IMR-90 (cell line): ENCODE measurements at regions not wholly inside any gene's neighbourhood (a gene's known extent, or its start where the extent isn't known, plus 50 kb on each side); places are given as distances from the start of the nearest gene placed in this dataset.

Source experiments
- ATAC-seq: fragments of 200-7000 bp; cut with Tn5 transposase; 2 replicates; pipeline ENCODE4 v1.9.1; 2020; ENCODE audit warnings: low read depth, mild to moderate bottlenecking, moderate library complexity
- BruUV-seq: library from RNA; stranded (reverse); fragments of 400-500 nt; replicated peaks from 2 replicates; lab custom pipeline; 2021; lab: Mats Ljungman, UMichigan
- CTCF ChIA-PET: fragments of 300-600 bp; formaldehyde crosslinking; extraction: SDS; loops from one replicate; lab custom pipeline; 2021; ENCODE audit warnings: antibody characterized with exemption; lab: Yijun Ruan, JAX
- POLR2A ChIA-PET: fragments of 300-600 bp; sonication (Branson Sonifier 250); formaldehyde crosslinking; loops from one replicate; lab custom pipeline; 2022; ENCODE audit warnings: antibody characterized with exemption; ENCODE audit not compliant: unreplicated experiment; lab: Charles Lee
- DNase-seq: peaks from one replicate; pipeline ENCODE4 v3.0.0; 2013
- H2AFZ ChIP-seq: replicated peaks from 2 replicates; pipeline ENCODE3; 2013; ENCODE audit warnings: low read length, mild to moderate bottlenecking; ENCODE audit not compliant: poor library complexity
- H2AK5ac ChIP-seq: 2 replicates; pipeline ENCODE4 v1.6.1; 2013; ENCODE audit warnings: low read depth, low read length, inconsistent platforms
- H2AK9ac ChIP-seq: replicated peaks from 2 replicates; pipeline ENCODE3; 2013; ENCODE audit warnings: mild to moderate bottlenecking, low read depth, low read length, moderate library complexity; ENCODE audit not compliant: poor library complexity
- H2BK120ac ChIP-seq: 2 replicates; pipeline ENCODE4 v1.6.1; 2013; ENCODE audit warnings: low read depth, low read length, inconsistent platforms
- H2BK15ac ChIP-seq: 3 replicates; pipeline ENCODE4 v1.6.1; 2013; ENCODE audit warnings: low read depth, low read length, inconsistent platforms
- H2BK20ac ChIP-seq: 2 replicates; pipeline ENCODE4 v1.6.1; 2013; ENCODE audit warnings: low read depth, mild to moderate bottlenecking, inconsistent platforms, low read length, moderate library complexity
- H2BK5ac ChIP-seq: 2 replicates; pipeline ENCODE4 v1.6.1; 2013; ENCODE audit warnings: mild to moderate bottlenecking, low read depth, low read length, inconsistent platforms; ENCODE audit not compliant: poor library complexity, severe bottlenecking
- H3K14ac ChIP-seq: replicated peaks from 2 replicates; pipeline ENCODE4 v1.6.1; 2013; ENCODE audit warnings: low read depth, low read length, inconsistent platforms
- H3K18ac ChIP-seq: 2 replicates; pipeline ENCODE4 v1.6.1; 2013; ENCODE audit warnings: low read depth, low read length, control low read depth
- H3K23ac ChIP-seq: 2 replicates; pipeline ENCODE4 v1.6.1; 2013; ENCODE audit warnings: low read depth, low read length, inconsistent platforms
- H3K27ac ChIP-seq: 2 replicates; pipeline ENCODE4 v1.5.1; 2013; ENCODE audit warnings: mild to moderate bottlenecking, control low read depth, low read length; ENCODE audit not compliant: insufficient read depth
- H3K27me3 ChIP-seq: 2 replicates; pipeline ENCODE4 v1.6.1; 2013; ENCODE audit warnings: low read length; ENCODE audit not compliant: control insufficient read depth, insufficient read depth
- H3K36me3 ChIP-seq: 2 replicates; pipeline ENCODE4 v1.6.1; 2013; ENCODE audit warnings: low read length, mixed read lengths; ENCODE audit not compliant: control insufficient read depth, insufficient read depth
- H3K4ac ChIP-seq: 2 replicates; pipeline ENCODE4 v1.6.1; 2013; ENCODE audit warnings: low read depth, low read length, inconsistent platforms
- H3K4me1 ChIP-seq: 2 replicates; pipeline ENCODE4 v1.6.1; 2013; ENCODE audit warnings: low read length, mixed read lengths; ENCODE audit not compliant: control insufficient read depth, insufficient read depth
- H3K4me2 ChIP-seq: 2 replicates; pipeline ENCODE4 v1.6.1; 2013; ENCODE audit warnings: low read depth, mild to moderate bottlenecking, control low read depth, low read length, moderate library complexity
- H3K4me3 ChIP-seq: 2 replicates; pipeline ENCODE4 v1.5.1; 2013; ENCODE audit warnings: low read depth, mild to moderate bottlenecking, control low read depth, low read length, moderate library complexity; ENCODE audit not compliant: insufficient read depth
- H3K56ac ChIP-seq: 2 replicates; pipeline ENCODE4 v1.6.1; 2013; ENCODE audit warnings: low read length, inconsistent platforms; ENCODE audit not compliant: insufficient read depth; ENCODE audit errors: extremely low read depth
- H3K79me1 ChIP-seq, 2 experiments: 2 replicates each; pipeline ENCODE4 v1.6.1; 2013; ENCODE audit warnings: low read length in 2 of 2, inconsistent platforms in 1 of 2, low read depth in 1 of 2
- H3K9ac ChIP-seq: 2 replicates; pipeline ENCODE4 v1.6.1; 2013; ENCODE audit warnings: low read depth, low read length, control low read depth
- H3K9me1 ChIP-seq: 2 replicates; pipeline ENCODE4 v1.6.1; 2013; ENCODE audit warnings: low read length, inconsistent platforms; ENCODE audit not compliant: insufficient read depth
- H3K9me3 ChIP-seq: 2 replicates; pipeline ENCODE4 v1.6.1; 2013; ENCODE audit warnings: low read length; ENCODE audit not compliant: control insufficient read depth, insufficient read depth
- H4K20me1 ChIP-seq: 2 replicates; pipeline ENCODE4 v1.6.1; 2013; ENCODE audit warnings: low read length, inconsistent platforms; ENCODE audit not compliant: insufficient read depth
- H4K5ac ChIP-seq: 2 replicates; pipeline ENCODE4 v1.6.1; 2013; ENCODE audit warnings: mild to moderate bottlenecking, low read depth, low read length, control low read depth
- H4K8ac ChIP-seq, 2 experiments: 2 replicates each; pipeline ENCODE4 v1.6.1; 2013; ENCODE audit warnings: low read depth in 2 of 2, low read length in 2 of 2, control low read depth in 1 of 2, inconsistent platforms in 1 of 2
- H4K91ac ChIP-seq: 2 replicates; pipeline ENCODE4 v1.6.1; 2013; ENCODE audit warnings: low read depth, low read length, inconsistent platforms; ENCODE audit not compliant: insufficient read depth
- MAFK ChIP-seq: IDR thresholded peaks from 2 replicates; pipeline ENCODE4 v1.6.1; 2012; ENCODE audit warnings: low read depth, low read length, improper control_type of control experiment
- dilution Hi-C: fragments of 300-500 bp; cut with HindIII; formaldehyde crosslinking; loops from one replicate; pipeline ENCODE4 v1.14.3; 2018; ENCODE audit warnings: low sequenced_read_pairs; ENCODE audit not compliant: unreplicated experiment
- in situ Hi-C: fragments of 300-500 bp; cut with MboI; formaldehyde crosslinking; loops from 3 replicates; pipeline ENCODE4 v1.14.3; 2019; ENCODE audit warnings: low sequenced_read_pairs, inconsistent platforms, mixed read lengths
- intact Hi-C: fragments of 100-400 bp; cut with micrococcal nuclease; formaldehyde crosslinking; loops from 2 replicates; pipeline ENCODE4 v1.10.0; 2022

DNA sequence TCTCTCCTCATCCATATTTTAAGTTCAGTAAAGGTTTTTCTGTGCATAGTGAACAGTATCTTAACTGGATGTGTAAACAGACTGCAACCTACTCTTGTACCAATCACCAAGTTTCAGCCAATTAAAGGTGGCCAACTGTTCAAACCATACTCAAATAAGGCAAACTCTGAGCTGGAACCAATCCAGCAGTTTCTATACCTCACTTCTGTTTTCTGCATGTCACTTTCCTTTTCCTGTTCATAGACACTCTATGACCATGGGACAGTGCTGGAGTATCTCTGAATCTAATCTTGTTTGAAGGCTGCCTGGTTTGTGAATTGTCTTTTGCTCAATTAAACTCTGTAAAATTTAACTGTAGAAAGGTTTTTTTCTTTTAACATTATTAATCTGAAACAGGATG, 470.3 kb upstream of the SLITRK6 start:
- dilution Hi-C loops, result no loop called here
- Histone ChIP-seq H3K36me3 (no peaks in the 10 kb centered on the region), H3K4ac (no peak overlapping the region), H2BK5ac (no peak overlapping the region), H2AK9ac (no peak overlapping the region), H3K56ac (no peak overlapping the region), H4K20me1 (no peaks in the 10 kb centered on the region), H3K14ac (no peak overlapping the region), H3K27me3 (no peaks in the 10 kb centered on the region), H4K5ac (no peak overlapping the region), H3K79me1 (no peaks in the 10 kb centered on the region), H3K4me1 (no peaks in the 10 kb centered on the region), H2BK15ac (no peak overlapping the region), H3K4me3 (no peak overlapping the region), H2AK5ac (no peak overlapping the region), H2BK20ac (no peak overlapping the region), H3K4me2 (no peak overlapping the region), H3K18ac (no peak overlapping the region), H4K91ac (no peak overlapping the region), H3K23ac (no peak overlapping the region), H3K9ac (no peak overlapping the region), H3K27ac (no peak overlapping the region), H2AFZ (no peak overlapping the region), H3K9me3 (no peaks in the 10 kb centered on the region), H2BK120ac (no peak overlapping the region), H3K9me1 (no peaks in the 10 kb centered on the region), H4K8ac (no peak overlapping the region)
- ATAC-seq, result no peak
- intact Hi-C loops, result no loop called here
- ChIA-PET POLR2A (no interaction called here), CTCF (no interaction called here)
- no peak for DNase-seq
- in situ Hi-C loops, result no loop called here
- BruUV-seq, result no TSS peak
- TF ChIP-seq MAFK, result no peak
